Tibial nerve (tissue), 4 donors: ENCODE measurements at regions not wholly inside any gene's neighbourhood (a gene's known extent, or its start where the extent isn't known, plus 50 kb on each side); places are given as distances from the start of the nearest gene placed in this dataset.

ENCODE experiments used
- DNase-seq, 2 donors: peaks; one replicate each; pipeline ENCODE4 v3.0.0-alpha.2; 2019; ENCODE audit warnings: low spot score in 2 of 2
- H3K27ac ChIP-seq, 4 donors: fragments of 200-600 bp; sonication (generic) in 3 of 4; one replicate each; pipeline ENCODE4 v1.5.1; 2017 to 2019; ENCODE audit warnings: mild to moderate bottlenecking in 1 of 4
- H3K27me3 ChIP-seq, 2 donors: fragments of 200-600 bp; sonication (generic) in 1 of 2; one replicate each; pipeline versions ENCODE4 v1.5.1 to v1.6.0; 2017 to 2019
- H3K36me3 ChIP-seq, 3 donors: fragments of 200-600 bp; sonication (generic); one replicate each; pipeline ENCODE4 v1.5.1; 2018 to 2019
- H3K4me1 ChIP-seq, 4 donors: fragments of 200-600 bp; sonication (generic) in 3 of 4; one replicate each; pipeline ENCODE4 v1.5.1; 2017 to 2019
- H3K4me3 ChIP-seq, 4 donors: fragments of 200-600 bp; sonication (generic) in 3 of 4; one replicate each; pipeline ENCODE4 v1.5.1; 2017 to 2019; ENCODE audit warnings: mild to moderate bottlenecking in 1 of 4, moderate library complexity in 1 of 4
- H3K9me3 ChIP-seq, 4 donors: fragments of 200-600 bp; sonication (generic) in 3 of 4; one replicate each; pipeline ENCODE4 v1.5.1; 2017 to 2019
- CTCF ChIP-seq, 5 experiments: fragments of 200-600 bp in 3 of 5; fragments of 450-650 bp in 2 of 5; sonication (generic) in 3 of 5; IDR thresholded peaks; one replicate each; pipeline ENCODE4 v1.5.1; 2016 to 2019; ENCODE audit warnings: antibody characterized with exemption in 5 of 5, mild to moderate bottlenecking in 3 of 5, moderate library complexity in 2 of 5
- EP300 ChIP-seq, 2 donors: sonication (generic); formaldehyde crosslinking; IDR thresholded peaks; one replicate each; pipeline ENCODE4 v1.6.1; 2017; ENCODE audit warnings: antibody characterized with exemption in 2 of 2, mild to moderate bottlenecking in 1 of 2
- POLR2A ChIP-seq, 2 donors: fragments of 450-650 bp; IDR thresholded peaks; one replicate each; pipeline ENCODE4 v1.6.1; 2017; ENCODE audit warnings: antibody characterized with exemption in 2 of 2, mild to moderate bottlenecking in 2 of 2, moderate library complexity in 2 of 2
- WGBS, 2 donors: methylation state at CpG; one replicate each; pipeline ENCODE4 v1.1.5; 2018; 5-methylcytosine and 5-hydroxymethylcytosine counted together

DNA sequence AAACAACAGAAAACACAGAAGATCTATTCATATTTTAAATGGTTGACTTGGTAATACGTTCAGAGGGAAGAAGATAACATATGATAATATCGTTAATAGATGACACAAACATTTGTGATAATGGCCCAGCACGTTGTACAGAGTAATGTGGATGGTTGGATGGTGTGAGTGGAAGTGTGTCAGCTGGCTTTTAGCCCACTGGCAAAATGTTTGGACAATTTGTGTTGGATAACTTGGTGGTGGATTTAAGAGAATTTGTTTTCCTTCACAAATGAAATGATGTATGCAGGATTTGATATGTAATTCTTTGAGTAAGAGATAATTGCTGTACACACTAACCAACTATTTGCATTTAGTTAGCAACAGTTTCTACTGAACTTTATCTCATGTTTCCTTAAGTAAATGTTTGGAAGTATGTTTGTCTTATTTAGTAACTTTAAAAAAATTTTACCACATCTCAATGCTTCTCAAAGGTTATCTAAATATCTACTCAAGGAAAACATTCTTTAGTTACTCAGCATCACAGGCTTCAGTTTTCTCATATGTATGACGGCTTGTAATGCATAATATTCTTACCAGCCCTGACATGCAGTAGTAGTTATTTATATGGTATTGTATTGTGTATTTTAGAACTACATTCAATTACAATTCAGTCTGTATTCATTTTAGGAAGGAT is 328.5 kb upstream of the GOLIM4 start:
- no peak for TF ChIP-seq EP300 (IDR thresholded peaks at IDR 0.05)
- TF ChIP-seq CTCF (IDR thresholded peaks at IDR 0.05), result no peak
- TF ChIP-seq POLR2A (IDR thresholded peaks at IDR 0.05), result no peak
- no peaks in the 10 kb centered on the region for H3K36me3 ChIP-seq
- H3K4me1 ChIP-seq, result no peaks in the 10 kb centered on the region
- DNase-seq, result no peak
- no peak overlapping the region for H3K4me3 ChIP-seq
- no peak overlapping the region for H3K27ac ChIP-seq
- no peaks in the 10 kb centered on the region for H3K27me3 ChIP-seq
- 58 to 59% methylated on average over 4 of the region's 4 CpGs for WGBS, 2 donors
- no peaks in the 10 kb centered on the region for H3K9me3 ChIP-seq

GRCh38 chr3:168422843-168423242 is 327.1 kb upstream of the GOLIM4 start:
- no peaks in the 10 kb centered on the region for H3K27me3 ChIP-seq
- no peaks in the 10 kb centered on the region for H3K4me1 ChIP-seq
- no peak for DNase-seq
- no peak overlapping the region for H3K4me3 ChIP-seq
- no peaks in the 10 kb centered on the region for H3K9me3 ChIP-seq
- H3K27ac ChIP-seq, result no peak overlapping the region
- TF ChIP-seq CTCF (IDR thresholded peaks at IDR 0.05) (no peak), POLR2A (IDR thresholded peaks at IDR 0.05) (no peak), EP300 (IDR thresholded peaks at IDR 0.05) (no peak)
- WGBS, 2 donors, result 93 to 94% methylated on average over 1 of the region's 1 CpG
- H3K36me3 ChIP-seq, result no peaks in the 10 kb centered on the region

DNA sequence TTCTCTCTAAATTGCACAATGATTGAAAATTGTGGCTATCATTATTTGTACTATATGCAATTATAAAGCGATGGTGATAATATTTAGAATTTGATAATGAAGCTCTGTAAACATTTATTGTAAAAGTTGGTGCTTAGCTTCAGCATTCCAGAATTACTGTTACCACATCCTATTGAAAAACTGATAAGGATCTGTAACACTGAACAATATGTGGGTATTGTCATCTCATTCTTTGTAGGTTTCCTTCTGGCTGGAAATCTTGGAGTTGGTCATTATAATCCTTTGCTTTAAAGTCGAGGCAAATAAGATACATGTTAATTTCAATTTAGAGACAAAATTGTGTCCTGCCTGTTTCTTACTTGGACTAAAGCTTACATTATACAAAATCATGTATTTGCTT is 323.4 kb upstream of the GOLIM4 start:
- Histone ChIP-seq H3K36me3 (no peaks in the 10 kb centered on the region), H3K9me3 (no peaks in the 10 kb centered on the region), H3K27me3 (no peaks in the 10 kb centered on the region), H3K4me1 (no peaks in the 10 kb centered on the region), H3K4me3 (no peak overlapping the region), H3K27ac (no peak overlapping the region)
- DNase-seq, result no peak
- TF ChIP-seq POLR2A (IDR thresholded peaks at IDR 0.05) (no peak), CTCF (IDR thresholded peaks at IDR 0.05) (no peak), EP300 (IDR thresholded peaks at IDR 0.05) (no peak)
- WGBS, 2 donors, result 78 to 85% methylated on average over 2 of the region's 2 CpGs

DNA sequence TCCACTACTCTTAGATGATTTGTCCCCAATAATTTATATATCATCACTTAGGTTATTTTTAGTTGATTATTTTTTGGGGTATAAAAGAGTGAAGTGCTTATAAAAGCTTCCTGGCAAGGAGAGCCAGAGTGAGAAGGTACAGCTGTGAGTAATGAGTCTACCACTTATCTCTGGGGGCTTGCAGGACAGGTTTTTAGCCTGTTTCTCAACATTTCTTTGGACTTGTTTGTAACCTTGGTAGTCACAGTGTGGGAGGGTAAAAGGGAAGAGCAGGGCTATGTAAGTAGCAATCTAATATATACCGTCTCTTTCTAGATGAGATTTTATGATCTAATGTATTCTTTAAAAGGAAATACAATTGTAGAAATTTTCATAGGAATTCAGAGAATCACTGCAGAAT is 321.3 kb upstream of the GOLIM4 start:
- TF ChIP-seq EP300 (IDR thresholded peaks at IDR 0.05), result no peak
- TF ChIP-seq CTCF (IDR thresholded peaks at IDR 0.05), result no peak
- no peak for TF ChIP-seq POLR2A (IDR thresholded peaks at IDR 0.05)
- 76 to 90% methylated on average over 1 of the region's 1 CpG for WGBS, 2 donors
- H3K27ac ChIP-seq, result no peak overlapping the region

GRCh38 chr3:168416446-168416845 is 320.7 kb upstream of the GOLIM4 start:
- Histone ChIP-seq H3K36me3 (no peaks in the 10 kb centered on the region), H3K27ac (no peak overlapping the region), H3K27me3 (no peaks in the 10 kb centered on the region), H3K4me1 (no peaks in the 10 kb centered on the region), H3K9me3 (no peaks in the 10 kb centered on the region), H3K4me3 (no peak overlapping the region)
- no peak for DNase-seq
- WGBS, 2 donors, result 80 to 84% methylated on average over 6 of the region's 6 CpGs
- no peak for TF ChIP-seq EP300 (IDR thresholded peaks at IDR 0.05)
- no peak for TF ChIP-seq POLR2A (IDR thresholded peaks at IDR 0.05)
- no peak for TF ChIP-seq CTCF (IDR thresholded peaks at IDR 0.05)

More for the DNA sequence above, 321.3 kb upstream of the GOLIM4 start:
- H3K4me1 ChIP-seq, result no peaks in the 10 kb centered on the region
- no peaks in the 10 kb centered on the region for H3K27me3 ChIP-seq
- no peak overlapping the region for H3K4me3 ChIP-seq
- no peaks in the 10 kb centered on the region for H3K36me3 ChIP-seq
- no peak for DNase-seq
- no peaks in the 10 kb centered on the region for H3K9me3 ChIP-seq
